HEK293T (cell line): ENCODE measurements at regions not wholly inside any gene's neighbourhood (a gene's known extent, or its start where the extent isn't known, plus 50 kb on each side); places are given as distances from the start of the nearest gene placed in this dataset.

ENCODE experiments used
- FOXA1 ChIP-seq: fragments of 450-650 bp; IDR thresholded peaks from 2 replicates; pipeline ENCODE4 v1.6.1; 2016; ENCODE audit warnings: mild to moderate bottlenecking
- FOXM1 ChIP-seq: fragments of 450-650 bp; IDR thresholded peaks from 2 replicates; pipeline ENCODE4 v1.6.1; 2017; ENCODE audit warnings: mild to moderate bottlenecking, borderline replicate concordance
- SUZ12 ChIP-seq: fragments of 450-650 bp; IDR thresholded peaks from 2 replicates; pipeline ENCODE4 v1.6.1; 2016; ENCODE audit warnings: mild to moderate bottlenecking
- TARDBP ChIP-seq: fragments of 450-650 bp; IDR thresholded peaks from 2 replicates; pipeline ENCODE4 v1.6.1; 2016

- TF ChIP-seq FOXM1: no peak
- no peak for TF ChIP-seq SUZ12
- no peak for TF ChIP-seq TARDBP
- TF ChIP-seq FOXA1: no peak
Observed at GRCh38 chr1:55539652-55540512, 324.7 kb upstream of the USP24 start.
